ENCODE measurements at regions not wholly inside any gene's neighbourhood (a gene's known extent, or its start where the extent isn't known, plus 50 kb on each side); places are given as distances from the start of the nearest gene placed in this dataset.
A peak's percentile ranks its signal among the peaks of the same experiment; 100 is the strongest.
"Not testable (repeated sequence)": the region's sequence is repeated elsewhere in the genome, so short reads cannot be mapped to it uniquely, and the experiment has no call there.

GRCh38 chr19:200203-200602 lies 91.0 kb downstream of the PLPP2 start:
- intact Hi-C loops (cut with DNase I); H3K4me3 ChIP-seq; H3K9me3 ChIP-seq; H3K4me1 ChIP-seq; ATAC-seq; H3K27ac ChIP-seq; H3K36me3 ChIP-seq; H3K27me3 ChIP-seq: not testable (repeated sequence)
- peak; percentile 23 for DNase-seq

Measured in upper lobe of right lung (tissue), 1 donor.